ENCODE measurements at regions not wholly inside any gene's neighbourhood (a gene's known extent, or its start where the extent isn't known, plus 50 kb on each side); places are given as distances from the start of the nearest gene placed in this dataset.

DNA sequence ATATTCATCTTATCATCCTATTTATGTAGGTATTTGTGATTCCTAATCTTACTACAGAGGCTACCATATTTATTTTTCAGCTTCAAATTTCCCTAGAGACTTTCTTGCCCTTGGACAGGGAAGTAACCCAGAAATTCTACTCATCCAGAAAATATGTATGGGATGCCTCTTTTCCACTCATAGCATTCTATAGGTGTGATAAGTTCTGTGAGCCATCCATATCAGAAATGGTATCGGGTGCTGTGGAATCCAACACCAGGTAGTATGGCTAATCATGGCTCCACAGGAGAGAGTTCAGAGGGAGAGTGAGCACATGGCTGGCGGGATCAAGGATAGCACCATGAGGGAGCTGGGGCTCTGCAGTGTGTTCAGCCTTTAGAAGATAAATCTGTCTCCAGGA, 349.3 kb upstream of the ACTBL2 start:
- TF ChIP-seq POLR2AphosphoS5 (IDR thresholded peaks at IDR 0.05; ENCODE audit: borderline replicate concordance, low read depth, low read length) (no peak), EZH2 (IDR thresholded peaks at IDR 0.05) (no peak), FOXP2 (optimal IDR thresholded peaks at IDR 0.05; ENCODE audit: control extremely low read depth, extremely low read length, insufficient read depth) (no peak)
- Histone ChIP-seq H3K27ac (no peak overlapping the region), H3K4me3 (no peak overlapping the region), H3K36me3 (ENCODE audit: insufficient read depth, low read length) (no peaks in the 10 kb centered on the region), H3K9me3 (ENCODE audit: low read depth, low read length) (no peaks in the 10 kb centered on the region), H3K9ac (ENCODE audit: insufficient read length) (no peak overlapping the region)
- no peak for DNase-seq (ENCODE audit: low read depth, low spot score)

DNA sequence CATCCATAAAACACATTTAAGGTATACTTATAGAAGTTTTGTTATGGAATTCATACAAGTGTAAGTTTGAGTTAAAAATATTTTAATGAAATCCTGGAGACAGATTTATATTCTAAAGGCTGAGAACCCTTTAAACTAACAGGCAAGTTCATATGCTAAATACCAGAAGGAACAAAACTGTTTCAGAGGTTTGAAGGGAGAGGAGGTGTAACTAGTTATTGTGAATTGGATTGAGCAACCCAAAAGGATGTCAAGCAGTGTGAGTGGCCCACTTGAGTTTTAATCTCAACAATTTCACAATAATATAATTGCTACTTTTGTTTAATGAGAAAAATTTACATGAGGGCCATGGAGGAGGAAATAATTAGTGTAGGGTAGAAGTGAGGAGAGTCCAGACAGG, 348.5 kb upstream of the ACTBL2 start:
- no peak for TF ChIP-seq POLR2AphosphoS5 (IDR thresholded peaks at IDR 0.05; ENCODE audit: borderline replicate concordance, low read depth, low read length)
- TF ChIP-seq EZH2 (IDR thresholded peaks at IDR 0.05): no peak
- no peaks in the 10 kb centered on the region for H3K36me3 ChIP-seq (ENCODE audit: insufficient read depth, low read length)
- DNase-seq (ENCODE audit: low read depth, low spot score): no peak
- H3K27ac ChIP-seq: no peak overlapping the region
- no peaks in the 10 kb centered on the region for H3K9me3 ChIP-seq (ENCODE audit: low read depth, low read length)
- H3K9ac ChIP-seq (ENCODE audit: insufficient read length): no peak overlapping the region
- no peak overlapping the region for H3K4me3 ChIP-seq

DNA sequence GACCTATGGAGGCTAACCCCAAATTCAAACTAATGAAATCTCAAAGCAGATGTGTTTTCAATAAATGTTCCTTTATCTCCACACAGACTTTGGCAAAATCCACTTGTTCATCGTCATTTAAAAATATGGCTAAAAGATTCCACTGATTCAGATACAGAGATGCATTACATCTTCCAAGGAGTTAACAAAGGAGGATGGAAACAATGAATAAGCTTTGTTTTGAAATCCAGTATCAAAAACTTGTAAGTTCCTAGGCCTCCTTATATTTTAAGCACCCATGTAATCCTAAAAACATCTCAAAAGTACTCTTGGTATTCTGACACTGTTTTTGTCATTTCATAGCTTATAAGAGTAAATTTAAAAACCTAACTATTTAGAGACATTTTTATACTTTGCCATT, 345.6 kb upstream of the ACTBL2 start:
- Histone ChIP-seq H3K27ac (no peak overlapping the region), H3K9me3 (ENCODE audit: low read depth, low read length) (no peaks in the 10 kb centered on the region), H3K36me3 (ENCODE audit: insufficient read depth, low read length) (no peaks in the 10 kb centered on the region), H3K4me3 (no peak overlapping the region), H3K9ac (ENCODE audit: insufficient read length) (no peak overlapping the region)
- DNase-seq (ENCODE audit: low read depth, low spot score): no peak
- no peak for TF ChIP-seq POLR2AphosphoS5 (IDR thresholded peaks at IDR 0.05; ENCODE audit: borderline replicate concordance, low read depth, low read length)
- no peak for TF ChIP-seq FOXP2 (optimal IDR thresholded peaks at IDR 0.05; ENCODE audit: control extremely low read depth, extremely low read length, insufficient read depth)
- no peak for TF ChIP-seq EZH2 (IDR thresholded peaks at IDR 0.05)

DNA sequence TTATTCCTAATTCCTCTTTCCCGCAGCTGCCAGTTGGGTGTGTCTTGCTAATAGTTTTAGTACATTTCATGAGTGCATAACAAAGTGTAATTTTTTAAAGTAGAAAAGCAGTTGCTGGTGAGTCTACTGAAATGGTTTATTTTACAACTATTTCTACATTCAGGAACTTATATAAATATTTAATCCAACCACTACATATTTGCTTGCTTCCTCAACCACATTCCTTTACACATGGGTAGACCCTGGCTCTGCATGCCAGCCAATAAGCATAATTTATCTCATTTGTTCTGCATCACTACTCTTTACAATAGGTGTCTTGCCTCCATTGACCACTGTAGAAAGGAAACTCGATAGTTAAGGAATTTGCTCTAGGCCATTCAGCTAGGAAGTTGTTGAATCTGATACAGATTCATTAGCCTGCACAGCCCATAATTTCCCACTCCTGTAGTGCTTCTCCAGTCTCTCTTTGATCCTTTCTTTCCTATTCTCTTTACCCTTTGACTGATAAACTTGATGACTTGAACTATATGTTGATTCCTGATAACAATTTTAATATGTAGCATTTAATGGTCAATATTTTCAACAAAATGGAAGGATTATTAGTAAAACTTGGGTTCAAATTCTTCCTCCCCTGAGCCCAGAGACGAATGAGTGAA, 342.5 kb upstream of the ACTBL2 start:
- H3K36me3 ChIP-seq (ENCODE audit: insufficient read depth, low read length): no peaks in the 10 kb centered on the region
- H3K9me3 ChIP-seq (ENCODE audit: low read depth, low read length): no peaks in the 10 kb centered on the region
- DNase-seq (ENCODE audit: low read depth, low spot score): peak; percentile 88
- H3K9ac ChIP-seq (ENCODE audit: insufficient read length): no peak overlapping the region
- TF ChIP-seq FOXP2 (optimal IDR thresholded peaks at IDR 0.05; ENCODE audit: control extremely low read depth, extremely low read length, insufficient read depth) (no peak), EZH2 (IDR thresholded peaks at IDR 0.05) (no peak), POLR2AphosphoS5 (IDR thresholded peaks at IDR 0.05; ENCODE audit: borderline replicate concordance, low read depth, low read length) (no peak)
- peak overlapping the region; percentile 49 for H3K4me3 ChIP-seq
- H3K27ac ChIP-seq: peak overlapping the region; percentile 84

DNA sequence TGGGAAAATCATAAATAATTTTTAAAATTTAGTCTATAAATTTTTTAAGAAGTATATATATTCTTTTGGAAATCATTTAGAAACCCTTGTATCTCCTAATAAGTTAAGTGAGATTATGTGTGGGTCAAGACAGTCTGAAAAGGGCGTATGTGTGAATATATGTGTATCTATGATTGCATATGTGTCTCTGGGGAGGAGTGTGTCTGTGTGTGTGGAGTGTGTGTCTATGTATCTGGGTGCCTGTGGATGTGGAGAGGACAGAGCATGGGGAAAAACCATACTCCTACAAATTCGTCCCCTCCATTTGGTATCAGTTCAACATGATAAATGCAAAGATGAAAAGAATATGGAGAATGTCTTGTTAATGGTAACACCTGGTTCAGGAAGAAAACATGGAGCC, 342.0 kb upstream of the ACTBL2 start:
- DNase-seq (ENCODE audit: low read depth, low spot score): no peak
- no peaks in the 10 kb centered on the region for H3K36me3 ChIP-seq (ENCODE audit: insufficient read depth, low read length)
- H3K27ac ChIP-seq: peak overlapping the region; percentile 84
- H3K9me3 ChIP-seq (ENCODE audit: low read depth, low read length): no peaks in the 10 kb centered on the region; the same call in 1 of the 2 replicates
- no peak for TF ChIP-seq EZH2 (IDR thresholded peaks at IDR 0.05)
- no peak for TF ChIP-seq POLR2AphosphoS5 (IDR thresholded peaks at IDR 0.05; ENCODE audit: borderline replicate concordance, low read depth, low read length)
- TF ChIP-seq FOXP2 (optimal IDR thresholded peaks at IDR 0.05; ENCODE audit: control extremely low read depth, extremely low read length, insufficient read depth): no peak
- peak overlapping the region; percentile 49 for H3K4me3 ChIP-seq
- H3K9ac ChIP-seq (ENCODE audit: insufficient read length): no peak overlapping the region

DNA sequence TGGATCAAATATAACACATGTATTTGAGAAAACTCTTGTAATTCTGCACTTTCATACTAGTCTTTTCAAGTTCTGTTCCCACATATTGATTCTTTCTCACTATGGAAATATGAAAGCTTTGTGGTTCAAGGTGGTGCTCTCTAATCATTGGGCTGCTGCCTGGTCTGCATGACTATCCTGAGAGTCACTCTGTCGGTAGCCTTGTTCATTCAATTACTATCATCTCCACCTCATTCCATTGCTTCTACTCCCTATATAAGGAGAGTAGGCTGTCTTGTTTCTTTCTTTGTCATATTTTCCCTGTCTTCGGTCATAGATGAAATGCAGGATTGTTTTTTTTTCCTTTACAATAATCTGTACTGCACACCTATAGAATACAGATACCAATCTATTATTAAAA, 341.4 kb upstream of the ACTBL2 start:
- Histone ChIP-seq H3K27ac (peak overlapping the region; percentile 84; the same call in 1 of the 2 replicates), H3K4me3 (no peak overlapping the region), H3K36me3 (ENCODE audit: insufficient read depth, low read length) (no peaks in the 10 kb centered on the region), H3K9me3 (ENCODE audit: low read depth, low read length) (no peaks in the 10 kb centered on the region; the same call in 1 of the 2 replicates), H3K9ac (ENCODE audit: insufficient read length) (no peak overlapping the region)
- no peak for DNase-seq (ENCODE audit: low read depth, low spot score)
- TF ChIP-seq POLR2AphosphoS5 (IDR thresholded peaks at IDR 0.05; ENCODE audit: borderline replicate concordance, low read depth, low read length) (no peak), FOXP2 (optimal IDR thresholded peaks at IDR 0.05; ENCODE audit: control extremely low read depth, extremely low read length, insufficient read depth) (no peak), EZH2 (IDR thresholded peaks at IDR 0.05) (no peak)

DNA sequence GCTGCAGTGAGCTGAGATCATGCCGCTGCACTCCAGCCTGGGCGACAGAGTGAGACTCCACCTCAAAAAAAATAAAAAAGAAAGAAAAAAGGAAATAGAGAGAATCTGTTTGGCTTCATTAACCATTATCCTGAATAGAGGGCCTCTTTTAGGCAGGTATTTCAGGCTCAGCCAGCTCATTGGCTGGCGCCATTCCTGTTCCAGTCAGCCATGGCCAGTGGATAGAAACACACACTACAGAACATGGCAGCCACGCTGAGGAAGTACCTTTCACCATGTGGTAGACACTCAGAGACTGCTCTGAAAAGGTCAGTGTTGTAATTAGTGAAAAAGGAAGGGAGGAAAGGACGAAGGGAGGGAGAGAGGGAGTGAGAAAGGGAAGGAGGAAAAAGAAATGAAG, 340.0 kb upstream of the ACTBL2 start:
- no peak for DNase-seq (ENCODE audit: low read depth, low spot score)
- H3K27ac ChIP-seq: no peak overlapping the region
- no peaks in the 10 kb centered on the region; the same call in 1 of the 2 replicates for H3K9me3 ChIP-seq (ENCODE audit: low read depth, low read length)
- no peaks in the 10 kb centered on the region for H3K36me3 ChIP-seq (ENCODE audit: insufficient read depth, low read length)
- no peak overlapping the region for H3K4me3 ChIP-seq
- TF ChIP-seq FOXP2 (optimal IDR thresholded peaks at IDR 0.05; ENCODE audit: control extremely low read depth, extremely low read length, insufficient read depth): no peak
- TF ChIP-seq POLR2AphosphoS5 (IDR thresholded peaks at IDR 0.05; ENCODE audit: borderline replicate concordance, low read depth, low read length): no peak
- TF ChIP-seq EZH2 (IDR thresholded peaks at IDR 0.05): no peak
- no peak overlapping the region for H3K9ac ChIP-seq (ENCODE audit: insufficient read length)

DNA sequence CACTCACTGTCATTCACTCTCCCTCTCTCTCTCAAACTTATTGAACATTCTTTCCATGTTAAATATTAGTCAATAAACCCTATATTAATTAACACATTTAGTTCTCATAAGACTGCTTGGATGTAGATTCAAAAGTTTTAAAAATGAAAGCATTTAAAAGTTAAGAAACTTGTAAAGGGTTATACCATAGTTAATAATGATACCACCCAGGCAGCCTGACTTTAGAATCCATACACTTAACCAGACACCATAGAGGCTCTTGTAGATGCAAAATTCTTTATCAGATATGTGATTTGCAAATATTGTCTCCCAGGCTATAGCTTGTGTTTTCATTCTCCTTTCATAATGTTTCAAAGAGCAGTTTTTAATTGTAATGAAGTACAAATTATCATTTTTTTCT, 335.8 kb upstream of the ACTBL2 start:
- Histone ChIP-seq H3K9ac (ENCODE audit: insufficient read length) (no peak overlapping the region), H3K9me3 (ENCODE audit: low read depth, low read length) (no peaks in the 10 kb centered on the region; the same call in 1 of the 2 replicates), H3K27ac (no peak overlapping the region), H3K36me3 (ENCODE audit: insufficient read depth, low read length) (no peaks in the 10 kb centered on the region), H3K4me3 (no peak overlapping the region)
- no peak for DNase-seq (ENCODE audit: low read depth, low spot score)
- TF ChIP-seq FOXP2 (optimal IDR thresholded peaks at IDR 0.05; ENCODE audit: control extremely low read depth, extremely low read length, insufficient read depth) (no peak), POLR2AphosphoS5 (IDR thresholded peaks at IDR 0.05; ENCODE audit: borderline replicate concordance, low read depth, low read length) (no peak), EZH2 (IDR thresholded peaks at IDR 0.05) (no peak)

DNA sequence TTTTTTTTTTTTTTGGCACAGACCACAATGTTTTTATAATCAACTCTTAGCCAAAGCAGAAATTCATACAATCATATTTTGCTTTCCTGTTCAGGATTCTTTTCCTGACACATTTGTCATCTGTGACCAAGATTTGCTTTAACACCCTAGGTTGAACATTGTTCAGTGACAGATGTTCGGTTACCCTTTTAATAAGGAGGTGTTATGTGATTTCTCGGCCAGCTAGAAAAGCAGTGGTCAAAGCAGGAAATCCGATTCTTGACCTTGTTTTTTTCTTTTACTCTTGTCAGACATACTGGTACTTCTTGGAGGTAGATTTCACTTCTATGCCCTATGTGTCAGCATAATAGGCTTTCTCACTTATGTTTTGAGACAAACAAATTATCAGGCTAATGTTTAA, 335.3 kb upstream of the ACTBL2 start:
- H3K9me3 ChIP-seq (ENCODE audit: low read depth, low read length): no peaks in the 10 kb centered on the region; the same call in 1 of the 2 replicates
- no peak overlapping the region for H3K9ac ChIP-seq (ENCODE audit: insufficient read length)
- H3K36me3 ChIP-seq (ENCODE audit: insufficient read depth, low read length): no peaks in the 10 kb centered on the region
- no peak overlapping the region for H3K4me3 ChIP-seq
- H3K27ac ChIP-seq: no peak overlapping the region
- no peak for DNase-seq (ENCODE audit: low read depth, low spot score)
- TF ChIP-seq POLR2AphosphoS5 (IDR thresholded peaks at IDR 0.05; ENCODE audit: borderline replicate concordance, low read depth, low read length): no peak

Measured in SK-N-MC (cell line).